Mesenchymal stem cell (in vitro differentiated cells and primary cell): ENCODE measurements at regions not wholly inside any gene's neighbourhood (a gene's known extent, or its start where the extent isn't known, plus 50 kb on each side); places are given as distances from the start of the nearest gene placed in this dataset.

Experiments used
- DNase-seq: peaks from one replicate; pipeline ENCODE4 v3.0.0-alpha.2; 2013
- H2AFZ ChIP-seq: one replicate; pipeline ENCODE4 v1.6.1; 2013; ENCODE audit warnings: low read depth, mild to moderate bottlenecking, control low read depth, inconsistent platforms, low read length, moderate library complexity
- H2AK5ac ChIP-seq: 2 replicates; pipeline ENCODE4 v1.6.1; 2013; ENCODE audit warnings: low read length, moderate library complexity, mild to moderate bottlenecking, inconsistent platforms; ENCODE audit not compliant: severe bottlenecking
- H2BK120ac ChIP-seq: one replicate; pipeline ENCODE4 v1.6.1; 2013; ENCODE audit warnings: low read depth, mild to moderate bottlenecking, inconsistent platforms, low read length, moderate library complexity
- H2BK12ac ChIP-seq, 2 experiments: one replicate each; pipeline ENCODE4 v1.6.1; 2013; ENCODE audit warnings: inconsistent platforms in 2 of 2, low read length in 2 of 2, mild to moderate bottlenecking in 2 of 2, moderate library complexity in 2 of 2, control low read depth in 1 of 2
- H2BK15ac ChIP-seq: one replicate; pipeline ENCODE4 v1.6.1; 2013; ENCODE audit warnings: mild to moderate bottlenecking, low read depth, inconsistent platforms; ENCODE audit not compliant: poor library complexity, severe bottlenecking
- H2BK5ac ChIP-seq: 2 replicates; pipeline ENCODE4 v1.6.1; 2013; ENCODE audit warnings: low read depth, mild to moderate bottlenecking, low read length, control low read depth, inconsistent platforms; ENCODE audit not compliant: poor library complexity, severe bottlenecking
- H3K14ac ChIP-seq, 2 experiments: one replicate each; pipeline ENCODE4 v1.6.1; 2013; ENCODE audit warnings: inconsistent platforms in 2 of 2, low read length in 2 of 2, control low read depth in 1 of 2, mild to moderate bottlenecking in 1 of 2, moderate library complexity in 1 of 2
- H3K18ac ChIP-seq, 2 experiments: one replicate each; pipeline ENCODE4 v1.6.1; 2013; ENCODE audit warnings: inconsistent platforms in 2 of 2, low read length in 2 of 2, control low read depth in 1 of 2, low read depth in 1 of 2, mild to moderate bottlenecking in 1 of 2
- H3K23ac ChIP-seq, 2 experiments: one replicate each; pipeline ENCODE4 v1.6.1; 2013; ENCODE audit warnings: inconsistent platforms in 2 of 2, low read length in 2 of 2, mild to moderate bottlenecking in 2 of 2, moderate library complexity in 2 of 2, control low read depth in 1 of 2
- H3K27ac ChIP-seq: 2 replicates; pipeline ENCODE4 v1.5.1; 2013; ENCODE audit warnings: mild to moderate bottlenecking, moderate library complexity, low read length, control low read depth, inconsistent platforms; ENCODE audit not compliant: poor library complexity, severe bottlenecking
- H3K27me3 ChIP-seq, 2 experiments: 2 replicates each; pipeline versions ENCODE4 v1.6.1 to v1.7.0; 2013; ENCODE audit warnings: low read length in 2 of 2, mild to moderate bottlenecking in 2 of 2, moderate library complexity in 2 of 2, control low read depth in 1 of 2, inconsistent platforms in 1 of 2; ENCODE audit not compliant: control insufficient read depth in 1 of 2, insufficient read depth in 1 of 2
- H3K36me3 ChIP-seq, 2 experiments: 2 replicates each; pipeline versions ENCODE4 v1.6.1 to v1.7.0; 2013; ENCODE audit warnings: low read length in 2 of 2, control low read depth in 1 of 2, inconsistent platforms in 1 of 2, low read depth in 1 of 2, mild to moderate bottlenecking in 1 of 2; ENCODE audit not compliant: insufficient read depth in 2 of 2, control insufficient read depth in 1 of 2
- H3K4ac ChIP-seq, 2 experiments: one replicate each; pipeline ENCODE4 v1.6.1; 2013; ENCODE audit warnings: inconsistent platforms in 2 of 2, low read length in 2 of 2, mild to moderate bottlenecking in 2 of 2, moderate library complexity in 2 of 2, control low read depth in 1 of 2, low read depth in 1 of 2
- H3K4me1 ChIP-seq: 2 replicates; pipeline ENCODE4 v1.6.1; 2013; ENCODE audit warnings: low read depth, low read length, control low read depth; ENCODE audit not compliant: control insufficient read depth, insufficient read depth
- H3K4me2 ChIP-seq: 2 replicates; pipeline ENCODE4 v1.6.1; 2013; ENCODE audit warnings: low read length, mild to moderate bottlenecking, inconsistent platforms; ENCODE audit not compliant: poor library complexity, severe bottlenecking
- H3K4me3 ChIP-seq, 2 experiments: 2 replicates each; pipeline versions ENCODE4 v1.5.1 to v1.7.0; 2013; ENCODE audit warnings: low read length in 2 of 2, mild to moderate bottlenecking in 2 of 2, control low read depth in 1 of 2, low read depth in 1 of 2; ENCODE audit not compliant: insufficient read depth in 1 of 2
- H3K79me1 ChIP-seq: replicated peaks from 2 replicates; pipeline ENCODE4 v1.6.1; 2013; ENCODE audit warnings: mild to moderate bottlenecking, control low read depth, low read length, inconsistent platforms; ENCODE audit not compliant: poor library complexity, severe bottlenecking
- H3K9ac ChIP-seq: 2 replicates; pipeline ENCODE4 v1.7.0; 2013; ENCODE audit warnings: mild to moderate bottlenecking, low read length, moderate library complexity
- H3K9me3 ChIP-seq: 2 replicates; pipeline ENCODE4 v1.7.0; 2013; ENCODE audit warnings: mild to moderate bottlenecking, low read length; ENCODE audit not compliant: control insufficient read depth
- H4K8ac ChIP-seq: one replicate; pipeline ENCODE4 v1.6.1; 2013; ENCODE audit warnings: inconsistent platforms, mild to moderate bottlenecking, low read length, moderate library complexity
- H4K91ac ChIP-seq: one replicate; pipeline ENCODE4 v1.6.1; 2013; ENCODE audit warnings: mild to moderate bottlenecking, low read length, inconsistent platforms
- WGBS: methylation state at CpG from one replicate; pipeline ENCODE4 v1.1.7; 2013; ENCODE audit warnings: mixed read lengths; 5-methylcytosine and 5-hydroxymethylcytosine counted together

GRCh38 chrX:42496239-42496638 is 281.7 kb downstream of the PPP1R2C start:
- no peak for DNase-seq
- Histone ChIP-seq H3K9me3 (no peaks in the 10 kb centered on the region), H3K36me3 (no peaks in the 10 kb centered on the region), H3K27me3 (peaks cover 0 to 23% of the 10 kb centered on the region in 2 experiments), H4K8ac (no peak overlapping the region), H3K27ac (no peak overlapping the region), H2BK5ac (no peak overlapping the region), H3K79me1 (no peaks in the 10 kb centered on the region), H2AFZ (no peak overlapping the region), H3K18ac (no peak overlapping the region), H4K91ac (no peak overlapping the region), H2AK5ac (no peak overlapping the region), H3K14ac (no peak overlapping the region), H2BK15ac (no peak overlapping the region), H3K4me3 (no peak overlapping the region), H3K4me1 (no peaks in the 10 kb centered on the region), H3K23ac (no peak overlapping the region), H3K9ac (no peak overlapping the region), H2BK120ac (no peak overlapping the region), H2BK12ac (no peak overlapping the region), H3K4ac (no peak overlapping the region), H3K4me2 (no peak overlapping the region)

DNA sequence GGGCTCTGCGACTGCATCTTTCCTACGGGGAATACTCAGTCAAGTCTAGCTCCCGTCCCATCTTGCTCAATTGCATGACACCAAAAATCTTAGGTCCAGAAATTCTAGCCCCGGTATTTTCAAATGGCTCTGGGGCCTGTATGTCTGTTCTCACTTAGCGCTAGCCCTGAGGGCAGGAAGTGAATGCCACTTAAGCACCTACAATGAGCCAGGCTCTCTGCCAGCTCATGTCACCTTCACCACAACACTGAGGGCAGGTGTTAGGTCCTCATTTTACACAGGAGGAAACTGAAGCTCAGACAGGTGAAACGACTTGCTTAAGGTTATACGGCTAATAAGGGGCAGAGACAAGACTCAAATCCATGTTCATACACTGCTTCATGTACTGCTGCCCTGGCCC is 282.8 kb downstream of the PPP1R2C start:
- no peaks in the 10 kb centered on the region for H3K4me1 ChIP-seq
- H2AK5ac ChIP-seq = no peak overlapping the region
- no peak overlapping the region for H3K23ac ChIP-seq
- H3K27ac ChIP-seq = no peak overlapping the region
- no peak overlapping the region for H2AFZ ChIP-seq
- no peaks in the 10 kb centered on the region for H3K79me1 ChIP-seq
- H3K9ac ChIP-seq = no peak overlapping the region
- no peak overlapping the region for H2BK12ac ChIP-seq
- no peak for DNase-seq
- H2BK5ac ChIP-seq = no peak overlapping the region
- WGBS = 87% methylated on average over 7 of the region's 7 CpGs
- H4K8ac ChIP-seq = no peak overlapping the region
- no peak overlapping the region for H3K18ac ChIP-seq
- H2BK120ac ChIP-seq = no peak overlapping the region
- no peaks in the 10 kb centered on the region for H3K9me3 ChIP-seq
- H3K14ac ChIP-seq = no peak overlapping the region
- H3K4me2 ChIP-seq = no peak overlapping the region
- H3K4ac ChIP-seq = no peak overlapping the region
- no peak overlapping the region for H4K91ac ChIP-seq
- H3K36me3 ChIP-seq = no peaks in the 10 kb centered on the region
- H2BK15ac ChIP-seq = no peak overlapping the region
- peaks cover 0 to 23% of the 10 kb centered on the region in 2 experiments for H3K27me3 ChIP-seq
- H3K4me3 ChIP-seq = no peak overlapping the region

DNA sequence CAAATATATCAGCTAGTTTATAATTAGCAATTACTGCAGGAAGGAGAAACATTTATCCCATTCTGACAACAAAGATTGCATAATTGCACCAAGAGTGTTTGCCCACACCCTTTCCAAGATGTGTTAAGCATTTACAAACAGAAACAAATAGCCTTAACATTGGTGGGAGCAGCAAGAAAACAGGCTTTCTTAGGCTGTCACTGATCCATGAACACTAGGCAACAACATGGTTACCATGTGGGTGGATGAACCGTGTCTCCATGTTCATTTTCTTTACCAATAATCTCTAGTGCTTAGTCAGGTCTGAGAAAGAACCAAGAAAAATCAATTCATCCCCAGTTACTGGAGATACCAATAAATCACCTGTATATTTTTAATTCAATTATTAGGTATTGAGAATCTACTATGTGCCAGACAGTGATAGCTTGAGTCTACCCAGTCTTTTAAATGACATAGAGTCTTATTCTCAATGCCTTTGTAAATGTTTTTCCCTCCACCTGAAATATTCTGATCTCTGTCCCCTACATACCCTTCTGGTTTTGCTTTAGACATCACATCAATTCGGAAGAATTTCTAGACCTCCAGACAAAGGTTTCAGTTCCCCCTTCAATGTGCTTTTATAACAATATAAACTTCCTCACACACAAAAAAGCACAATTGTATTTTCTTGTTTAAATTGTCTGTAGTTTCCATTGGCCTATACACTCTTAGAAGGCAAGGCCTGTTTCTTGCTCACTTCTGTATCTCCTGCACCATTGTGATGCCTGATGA is 286.6 kb downstream of the PPP1R2C start:
- Histone ChIP-seq H3K4me1 (no peaks in the 10 kb centered on the region), H3K36me3 (no peaks in the 10 kb centered on the region), H3K27ac (no peak overlapping the region), H2BK120ac (no peak overlapping the region), H3K4ac (no peak overlapping the region), H3K4me2 (no peak overlapping the region), H3K79me1 (no peaks in the 10 kb centered on the region), H2BK5ac (no peak overlapping the region), H3K18ac (no peak overlapping the region), H3K27me3 (peaks cover 0 to 6% of the 10 kb centered on the region in 2 experiments), H3K9me3 (no peaks in the 10 kb centered on the region), H2BK12ac (no peak overlapping the region), H4K91ac (no peak overlapping the region), H4K8ac (no peak overlapping the region), H2AFZ (no peak overlapping the region), H3K9ac (no peak overlapping the region), H3K14ac (no peak overlapping the region), H3K4me3 (no peak overlapping the region), H2AK5ac (no peak overlapping the region), H2BK15ac (no peak overlapping the region), H3K23ac (no peak overlapping the region)
- 100% methylated on average over 1 of the region's 2 CpGs for WGBS
- DNase-seq = no peak

DNA sequence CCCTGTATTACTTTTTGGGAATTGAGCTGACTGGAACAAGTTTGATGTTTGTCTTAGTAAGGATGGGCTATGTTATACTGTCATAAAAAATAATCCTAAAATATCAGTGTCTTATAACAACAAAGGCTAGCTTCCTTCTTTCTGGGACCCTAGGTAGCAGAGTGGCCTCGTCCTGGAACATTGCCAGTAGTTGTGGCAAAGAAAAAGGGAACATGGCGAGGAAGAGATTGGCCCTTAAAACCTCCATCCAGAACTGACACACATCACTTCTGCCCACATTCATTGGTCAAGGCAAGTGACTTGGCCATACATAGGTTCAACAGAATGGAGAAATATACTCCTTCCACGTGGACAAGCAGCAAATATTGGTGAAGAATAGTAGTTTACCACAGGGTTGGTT is 287.9 kb downstream of the PPP1R2C start:
- DNase-seq = no peak
- H2AFZ ChIP-seq = no peak overlapping the region
- H3K4me3 ChIP-seq = no peak overlapping the region
- H4K91ac ChIP-seq = no peak overlapping the region
- no peak overlapping the region for H3K27ac ChIP-seq
- no peaks in the 10 kb centered on the region for H3K4me1 ChIP-seq
- H3K36me3 ChIP-seq = no peaks in the 10 kb centered on the region
- H3K23ac ChIP-seq = no peak overlapping the region
- H3K27me3 ChIP-seq = peaks cover 0 to 3% of the 10 kb centered on the region in 2 experiments
- H3K79me1 ChIP-seq = no peaks in the 10 kb centered on the region
- H4K8ac ChIP-seq = no peak overlapping the region
- H3K9me3 ChIP-seq = no peaks in the 10 kb centered on the region
- WGBS = 67% methylated on average over 1 of the region's 3 CpGs
- H3K18ac ChIP-seq = no peak overlapping the region
- H2BK5ac ChIP-seq = no peak overlapping the region
- H3K14ac ChIP-seq = no peak overlapping the region
- H2BK15ac ChIP-seq = no peak overlapping the region
- H3K9ac ChIP-seq = no peak overlapping the region
- H2BK12ac ChIP-seq = no peak overlapping the region
- H3K4me2 ChIP-seq = no peak overlapping the region
- H2BK120ac ChIP-seq = no peak overlapping the region
- H3K4ac ChIP-seq = no peak overlapping the region
- H2AK5ac ChIP-seq = no peak overlapping the region
